HG02938 (cell line): ENCODE measurements at regions not wholly inside any gene's neighbourhood (a gene's known extent, or its start where the extent isn't known, plus 50 kb on each side); places are given as distances from the start of the nearest gene placed in this dataset.

Source experiments
- ATAC-seq: cut with Tn5 transposase; IDR thresholded peaks from one replicate; pipeline ENCODE4 v1.9.1; 2021; ENCODE audit warnings: mild to moderate bottlenecking, moderate library complexity; ENCODE audit not compliant: unreplicated experiment

GRCh38 chr20:6944292-6944691 is 176.8 kb downstream of the BMP2 start:
- ATAC-seq, result no peak

GRCh38 chr20:6953611-6954010 is 186.1 kb downstream of the BMP2 start:
- no peak for ATAC-seq

- no peak for ATAC-seq
These were observed 186.7 kb downstream of the BMP2 start for GRCh38 chr20:6954219-6954618.

GRCh38 chr20:6956056-6956455 is 188.6 kb downstream of the BMP2 start:
- no peak for ATAC-seq

- no peak for ATAC-seq
These were observed 189.1 kb downstream of the BMP2 start for GRCh38 chr20:6956574-6956973.

- ATAC-seq, result no peak
These were observed 192.4 kb downstream of the BMP2 start for GRCh38 chr20:6959900-6960312.

GRCh38 chr20:6966721-6967120 is 199.2 kb downstream of the BMP2 start:
- no peak for ATAC-seq

- ATAC-seq, result no peak
These were observed 207.4 kb downstream of the BMP2 start for GRCh38 chr20:6974838-6975237.

GRCh38 chr20:6975311-6975710 is 207.8 kb downstream of the BMP2 start:
- no peak for ATAC-seq

GRCh38 chr20:6976106-6976900 is 208.8 kb downstream of the BMP2 start:
- ATAC-seq, result no peak

- no peak for ATAC-seq
These were observed 212.1 kb downstream of the BMP2 start for GRCh38 chr20:6979621-6980020.

GRCh38 chr20:6993011-6993410 is 225.5 kb downstream of the BMP2 start:
- ATAC-seq, result no peak

- ATAC-seq, result no peak
These were observed 226.0 kb downstream of the BMP2 start for GRCh38 chr20:6993511-6993910.

GRCh38 chr20:6994452-6994851 is 227.0 kb downstream of the BMP2 start:
- no peak for ATAC-seq

GRCh38 chr20:6998909-6999308 is 231.4 kb downstream of the BMP2 start:
- no peak for ATAC-seq

GRCh38 chr20:6999381-6999780 is 231.9 kb downstream of the BMP2 start:
- ATAC-seq, result no peak

- ATAC-seq, result no peak
These were observed 236.1 kb downstream of the BMP2 start for GRCh38 chr20:7003598-7003997.

GRCh38 chr20:7004801-7005200 is 237.3 kb downstream of the BMP2 start:
- no peak for ATAC-seq

GRCh38 chr20:7010527-7010926 is 243.0 kb downstream of the BMP2 start:
- no peak for ATAC-seq

- no peak for ATAC-seq
These were observed 247.8 kb downstream of the BMP2 start for GRCh38 chr20:7015257-7015656.

- no peak for ATAC-seq
These were observed 255.1 kb downstream of the BMP2 start for GRCh38 chr20:7022597-7022996.

- ATAC-seq, result no peak
These were observed 258.1 kb downstream of the BMP2 start for GRCh38 chr20:7025635-7026034.

GRCh38 chr20:7029019-7029418 is 261.5 kb downstream of the BMP2 start:
- no peak for ATAC-seq
